GM18508 (cell line): ENCODE measurements at regions not wholly inside any gene's neighbourhood (a gene's known extent, or its start where the extent isn't known, plus 50 kb on each side); places are given as distances from the start of the nearest gene placed in this dataset.
"Not testable (repeated sequence)": the region's sequence is repeated elsewhere in the genome, so short reads cannot be mapped to it uniquely, and the experiment has no call there.

Source experiments
- ATAC-seq: cut with Tn5 transposase; IDR thresholded peaks from one replicate; pipeline ENCODE4 v1.9.1; 2021; ENCODE audit warnings: moderate number of reproducible peaks; ENCODE audit not compliant: insufficient read depth, unreplicated experiment

- ATAC-seq: no peak
These were observed 182.6 kb downstream of the ERMARD start for GRCh38 chr6:169933839-169934698.

- ATAC-seq: no peak
These were observed 181.9 kb downstream of the ERMARD start for GRCh38 chr6:169933251-169933821.

GRCh38 chr6:169932491-169932890, 181.1 kb downstream of the ERMARD start:
- no peak for ATAC-seq

GRCh38 chr6:169931261-169931660, 179.8 kb downstream of the ERMARD start:
- ATAC-seq: no peak

GRCh38 chr6:169930799-169931198, 179.4 kb downstream of the ERMARD start:
- no peak for ATAC-seq

- no peak for ATAC-seq
These were observed 176.3 kb downstream of the ERMARD start for GRCh38 chr6:169927711-169928110.

- no peak for ATAC-seq
These were observed 175.4 kb downstream of the ERMARD start for GRCh38 chr6:169926617-169927417.

- ATAC-seq: no peak
These were observed 172.3 kb downstream of the ERMARD start for GRCh38 chr6:169923468-169924464.

GRCh38 chr6:169921853-169922824, 170.7 kb downstream of the ERMARD start:
- no peak for ATAC-seq

- ATAC-seq: no peak
These were observed 169.8 kb downstream of the ERMARD start for GRCh38 chr6:169921217-169921616.

GRCh38 chr6:169920359-169921020, 169.1 kb downstream of the ERMARD start:
- ATAC-seq: no peak

GRCh38 chr6:169918954-169919549, 167.6 kb downstream of the ERMARD start:
- no peak for ATAC-seq

- no peak for ATAC-seq
These were observed 167.0 kb downstream of the ERMARD start for GRCh38 chr6:169918239-169918953.

- no peak for ATAC-seq
These were observed 165.7 kb downstream of the ERMARD start for GRCh38 chr6:169917153-169917552.

GRCh38 chr6:169915769-169916550, 164.5 kb downstream of the ERMARD start:
- no peak for ATAC-seq

- not testable (repeated sequence) for ATAC-seq
These were observed 162.3 kb downstream of the ERMARD start for GRCh38 chr6:169913745-169914144.
